ENCODE measurements at regions not wholly inside any gene's neighbourhood (a gene's known extent, or its start where the extent isn't known, plus 50 kb on each side); places are given as distances from the start of the nearest gene placed in this dataset.
A peak's percentile ranks its signal among the peaks of the same experiment; 100 is the strongest.

- ChIA-PET CTCF (ENCODE audit: partially characterized antibody) (no interaction called here), POLR2A (ENCODE audit: partially characterized antibody) (no interaction called here)
- H2BK20ac ChIP-seq (ENCODE audit: low read length), result no peak overlapping the region
- H2BK15ac ChIP-seq (ENCODE audit: low read length), result no peak overlapping the region
- 0 out of 2 replicates have a peak overlapping the region, but pooled peaks have one; percentile 53 for H2AK5ac ChIP-seq (ENCODE audit: low read depth, low read length)
- no peak overlapping the region for H3K4me2 ChIP-seq (ENCODE audit: insufficient read depth in 1 of 2, low read depth in 2 of 2, low read length in 2 of 2)
- H3K4me3 ChIP-seq (ENCODE audit: extremely low read depth in 1 of 4, insufficient read depth in 2 of 4, low read depth in 3 of 4, low read length in 4 of 4), result no peak overlapping the region
- H2BK5ac ChIP-seq (ENCODE audit: low read depth, low read length), result no peak overlapping the region
- no peak overlapping the region for H3K23ac ChIP-seq (ENCODE audit: insufficient read length)
- H3K56ac ChIP-seq (replicated peaks; ENCODE audit: insufficient read length, low read depth, low read length), result no peak overlapping the region
- H3K23me2 ChIP-seq (ENCODE audit: low read depth, low read length), result no peaks in the 10 kb centered on the region
- no peaks in the 10 kb centered on the region for H3K79me1 ChIP-seq (ENCODE audit: low read depth, low read length)
- H3K27ac ChIP-seq (ENCODE audit: low read depth, low read length), result no peak overlapping the region
- peaks cover 3% of the 10 kb centered on the region in 2 experiments; a peak in 1 of 4 replicates for H3K9me3 ChIP-seq (ENCODE audit: insufficient read depth in 2 of 2, low read depth in 1 of 2, low read length in 1 of 2)
- no peaks in the 10 kb centered on the region for H3K4me1 ChIP-seq (replicated peaks in 1 of 4; ENCODE audit: control insufficient read depth in 3 of 4, insufficient read depth in 4 of 4, low read length in 3 of 4)
- H3K27me3 ChIP-seq (replicated peaks in 1 of 4; ENCODE audit: control insufficient read depth in 3 of 4, extremely low read depth in 1 of 4, insufficient read depth in 3 of 4, low read length in 3 of 4), result no peaks in the 10 kb centered on the region
- no peak overlapping the region for H4K91ac ChIP-seq (replicated peaks; ENCODE audit: insufficient read length, low read length)
- H2BK120ac ChIP-seq (replicated peaks; ENCODE audit: low read depth, low read length), result no peak overlapping the region
- no peak overlapping the region for H4K5ac ChIP-seq (ENCODE audit: insufficient read length, low read depth, low read length)
- FAIRE-seq (no peak), DNase-seq (ENCODE audit: low read depth in 1 of 2, low spot score in 2 of 2) (no peak)
- H2BK12ac ChIP-seq (ENCODE audit: low read depth, low read length), result no peak overlapping the region
- no peak overlapping the region for H4K8ac ChIP-seq (ENCODE audit: extremely low read depth, insufficient read depth, low read length)
- H3K36me3 ChIP-seq (ENCODE audit: control insufficient read depth in 2 of 4, insufficient read depth in 4 of 4, low read length in 3 of 4), result no peaks in the 10 kb centered on the region
- H3K79me2 ChIP-seq (ENCODE audit: control insufficient read depth in 1 of 2, insufficient read depth in 2 of 2, low read length in 2 of 2), result no peaks in the 10 kb centered on the region
- TF ChIP-seq NANOG (IDR thresholded peaks at IDR 0.05; ENCODE audit: insufficient read depth, low read depth, low read length, poor library complexity, severe bottlenecking), result no peak
- no peak for TF ChIP-seq SIRT6 (IDR thresholded peaks at IDR 0.05; ENCODE audit: low read length)
- TF ChIP-seq SIX5 (IDR thresholded peaks at IDR 0.05; ENCODE audit: low read depth, low read length), result no peak
- TF ChIP-seq BCL11A (IDR thresholded peaks at IDR 0.05; ENCODE audit: low read depth in 2 of 2, low read length in 2 of 2), result no peak
- TF ChIP-seq TAF1 (IDR thresholded peaks at IDR 0.05; ENCODE audit: low read depth, low read length), result no peak
- WGBS, 2 experiments (ENCODE audit: extremely low coverage in 1 of 2, insufficient coverage in 1 of 2, insufficient read length in 1 of 2, insufficient replicate concordance in 2 of 2, low coverage in 1 of 2, low lambda C conversion rate in 2 of 2, missing lambda C conversion rate in 1 of 2), result 93% methylated on average over 1 of the region's 1 CpG; no CpG with 5 or more reads in 1 of the 2 experiments
- no peak overlapping the region for H3K9ac ChIP-seq (replicated peaks in 1 of 4; ENCODE audit: extremely low read depth in 1 of 4, low read depth in 3 of 4, low read length in 3 of 4)
- no peak overlapping the region for H3K18ac ChIP-seq (ENCODE audit: extremely low read depth, low read length)
- no peak overlapping the region for H3K4ac ChIP-seq (replicated peaks; ENCODE audit: insufficient read length, low read depth, low read length)
- H3K14ac ChIP-seq (ENCODE audit: insufficient read length), result no peak overlapping the region
- no peaks in the 10 kb centered on the region for H4K20me1 ChIP-seq (replicated peaks in 1 of 2; ENCODE audit: control insufficient read depth in 1 of 2, insufficient read depth in 2 of 2, low read length in 2 of 2)
- H2AFZ ChIP-seq (ENCODE audit: low read length), result no peak overlapping the region
Measured at GRCh38 chrX:1884446-1884845, 269.6 kb downstream of the ASMT start.

Measured in H1 (cell line).